A673 (cell line): ENCODE measurements at regions not wholly inside any gene's neighbourhood (a gene's known extent, or its start where the extent isn't known, plus 50 kb on each side); places are given as distances from the start of the nearest gene placed in this dataset.

ENCODE experiments used
- CTCF ChIP-seq: fragments of 300-800, 200-600 bp; sonication (generic); conservative IDR thresholded peaks from 2 replicates; pipeline ENCODE4 v1.5.1; 2017; ENCODE audit warnings: low read depth, mild to moderate bottlenecking, antibody characterized with exemption, low read length, moderate library complexity, mixed read lengths
- EZH2 ChIP-seq: fragments of 200-600 bp; sonication (generic); IDR thresholded peaks from 2 replicates; pipeline ENCODE4 v1.6.1; 2017; ENCODE audit warnings: borderline replicate concordance, low read depth, mild to moderate bottlenecking, mixed read lengths, antibody characterized with exemption, low read length; ENCODE audit not compliant: poor library complexity, severe bottlenecking

GRCh38 chr5:44951371-44951770 lies 142.6 kb downstream of the MRPS30 start:
- no peak for TF ChIP-seq CTCF
- no peak for TF ChIP-seq EZH2
